Activated naive CD8-positive, alpha-beta T cell treated with anti-CD3 and anti-CD28 coated beads, Interleukin-2, amount 50 U/mL, for 24 hours (primary cell): ENCODE measurements at regions not wholly inside any gene's neighbourhood (a gene's known extent, or its start where the extent isn't known, plus 50 kb on each side); places are given as distances from the start of the nearest gene placed in this dataset.

Source experiments
- ATAC-seq: fragments of 150-1000 bp; cut with Tn5 transposase; one replicate; pipeline ENCODE4 v1.10.0; 2021
- DNase-seq: peaks from one replicate; pipeline ENCODE4 v3.0.0; 2021
- H3K27ac Mint-ChIP-seq: one replicate; pipeline ENCODE4 v1.8.0; 2021; ENCODE audit warnings: mild to moderate bottlenecking, mixed read lengths
- H3K27me3 Mint-ChIP-seq: one replicate; pipeline ENCODE4 v1.8.0; 2021; ENCODE audit warnings: mixed read lengths
- H3K36me3 Mint-ChIP-seq: one replicate; pipeline ENCODE4 v1.8.0; 2021; ENCODE audit warnings: low read depth, mixed read lengths
- H3K4me1 Mint-ChIP-seq: one replicate; pipeline ENCODE4 v1.8.0; 2021; ENCODE audit warnings: mixed read lengths
- H3K4me3 Mint-ChIP-seq: one replicate; pipeline ENCODE4 v1.8.0; 2021; ENCODE audit warnings: mild to moderate bottlenecking, moderate library complexity, mixed read lengths
- H3K9me3 Mint-ChIP-seq: one replicate; pipeline ENCODE4 v1.8.0; 2021; ENCODE audit warnings: mixed read lengths

- Mint-ChIP-seq H3K27ac (no peak overlapping the region), H3K9me3 (no peaks in the 10 kb centered on the region), H3K36me3 (no peaks in the 10 kb centered on the region), H3K27me3 (no peaks in the 10 kb centered on the region), H3K4me3 (no peak overlapping the region), H3K4me1 (peaks cover 1% of the 10 kb centered on the region)
- DNase-seq (no peak), ATAC-seq (no peak)
These were observed 173.6 kb downstream of the DEPDC1B start for GRCh38 chr5:60526336-60526875.

GRCh38 chr5:60522292-60522905, 177.6 kb downstream of the DEPDC1B start:
- no peak overlapping the region for H3K27ac Mint-ChIP-seq
- no peak overlapping the region for H3K4me3 Mint-ChIP-seq
- DNase-seq (peak; percentile 5), ATAC-seq (peak; percentile 74)
- peaks cover 6% of the 10 kb centered on the region for H3K4me1 Mint-ChIP-seq
- H3K36me3 Mint-ChIP-seq = no peaks in the 10 kb centered on the region
- no peaks in the 10 kb centered on the region for H3K27me3 Mint-ChIP-seq
- H3K9me3 Mint-ChIP-seq = no peaks in the 10 kb centered on the region

GRCh38 chr5:60521376-60522291, 178.3 kb downstream of the DEPDC1B start:
- Mint-ChIP-seq H3K27ac (no peak overlapping the region), H3K27me3 (no peaks in the 10 kb centered on the region), H3K4me3 (no peak overlapping the region), H3K36me3 (no peaks in the 10 kb centered on the region), H3K4me1 (peaks cover 6% of the 10 kb centered on the region), H3K9me3 (no peaks in the 10 kb centered on the region)
- ATAC-seq (no peak), DNase-seq (no peak)

GRCh38 chr5:60520451-60521227, 179.3 kb downstream of the DEPDC1B start:
- peaks cover 6% of the 10 kb centered on the region for H3K4me1 Mint-ChIP-seq
- H3K27ac Mint-ChIP-seq = no peak overlapping the region
- DNase-seq (no peak), ATAC-seq (no peak)
- H3K9me3 Mint-ChIP-seq = no peaks in the 10 kb centered on the region
- H3K4me3 Mint-ChIP-seq = no peak overlapping the region
- H3K36me3 Mint-ChIP-seq = no peaks in the 10 kb centered on the region
- no peaks in the 10 kb centered on the region for H3K27me3 Mint-ChIP-seq

GRCh38 chr5:60519372-60519771, 180.6 kb downstream of the DEPDC1B start:
- Mint-ChIP-seq H3K9me3 (no peaks in the 10 kb centered on the region), H3K27me3 (no peaks in the 10 kb centered on the region), H3K4me1 (peaks cover 6% of the 10 kb centered on the region), H3K4me3 (no peak overlapping the region), H3K27ac (no peak overlapping the region), H3K36me3 (no peaks in the 10 kb centered on the region)
- ATAC-seq = no peak
- no peak for DNase-seq

- Mint-ChIP-seq H3K4me1 (peaks cover 6% of the 10 kb centered on the region), H3K36me3 (no peaks in the 10 kb centered on the region), H3K27ac (no peak overlapping the region), H3K27me3 (no peaks in the 10 kb centered on the region), H3K9me3 (no peaks in the 10 kb centered on the region), H3K4me3 (no peak overlapping the region)
- no peak for ATAC-seq
- no peak for DNase-seq
These were observed 182.1 kb downstream of the DEPDC1B start for GRCh38 chr5:60517850-60518249.

- Mint-ChIP-seq H3K4me1 (peaks cover 6% of the 10 kb centered on the region), H3K27ac (no peak overlapping the region), H3K27me3 (no peaks in the 10 kb centered on the region), H3K4me3 (no peak overlapping the region), H3K9me3 (no peaks in the 10 kb centered on the region), H3K36me3 (no peaks in the 10 kb centered on the region)
- DNase-seq = no peak
- no peak for ATAC-seq
These were observed 182.8 kb downstream of the DEPDC1B start for GRCh38 chr5:60517094-60517694.

- no peak overlapping the region for H3K4me3 Mint-ChIP-seq
- DNase-seq (no peak), ATAC-seq (no peak)
- no peaks in the 10 kb centered on the region for H3K27me3 Mint-ChIP-seq
- no peaks in the 10 kb centered on the region for H3K9me3 Mint-ChIP-seq
- H3K27ac Mint-ChIP-seq = no peak overlapping the region
- peaks cover 6% of the 10 kb centered on the region for H3K4me1 Mint-ChIP-seq
- H3K36me3 Mint-ChIP-seq = no peaks in the 10 kb centered on the region
These were observed 183.3 kb downstream of the DEPDC1B start for GRCh38 chr5:60516688-60517087.

- Mint-ChIP-seq H3K27ac (no peak overlapping the region), H3K36me3 (no peaks in the 10 kb centered on the region), H3K27me3 (peaks cover 2% of the 10 kb centered on the region), H3K4me1 (no peaks in the 10 kb centered on the region), H3K9me3 (no peaks in the 10 kb centered on the region), H3K4me3 (no peak overlapping the region)
- ATAC-seq (no peak), DNase-seq (no peak)
These were observed 185.8 kb downstream of the DEPDC1B start for GRCh38 chr5:60514152-60514551.

- DNase-seq (no peak), ATAC-seq (no peak)
- no peaks in the 10 kb centered on the region for H3K9me3 Mint-ChIP-seq
- no peak overlapping the region for H3K27ac Mint-ChIP-seq
- no peak overlapping the region for H3K4me3 Mint-ChIP-seq
- no peaks in the 10 kb centered on the region for H3K36me3 Mint-ChIP-seq
- peaks cover 2% of the 10 kb centered on the region for H3K27me3 Mint-ChIP-seq
- no peaks in the 10 kb centered on the region for H3K4me1 Mint-ChIP-seq
These were observed 187.8 kb downstream of the DEPDC1B start for GRCh38 chr5:60512117-60512516.

GRCh38 chr5:60510663-60511062, 189.3 kb downstream of the DEPDC1B start:
- Mint-ChIP-seq H3K27me3 (peaks cover 2% of the 10 kb centered on the region), H3K27ac (no peak overlapping the region)

GRCh38 chr5:60510049-60510448, 189.9 kb downstream of the DEPDC1B start:
- ATAC-seq = no peak
- no peak overlapping the region for H3K4me3 Mint-ChIP-seq

More at GRCh38 chr5:60510663-60511062, 189.3 kb downstream of the DEPDC1B start:
- ATAC-seq (no peak), DNase-seq (no peak)
- Mint-ChIP-seq H3K36me3 (no peaks in the 10 kb centered on the region), H3K4me1 (no peaks in the 10 kb centered on the region), H3K9me3 (no peaks in the 10 kb centered on the region), H3K4me3 (no peak overlapping the region)

GRCh38 chr5:60509519-60509918, 190.4 kb downstream of the DEPDC1B start:
- ATAC-seq (no peak), DNase-seq (no peak)
- H3K27me3 Mint-ChIP-seq = peaks cover 2% of the 10 kb centered on the region
- H3K4me1 Mint-ChIP-seq = no peaks in the 10 kb centered on the region
- no peak overlapping the region for H3K4me3 Mint-ChIP-seq
- H3K36me3 Mint-ChIP-seq = no peaks in the 10 kb centered on the region
- H3K9me3 Mint-ChIP-seq = no peaks in the 10 kb centered on the region
- H3K27ac Mint-ChIP-seq = no peak overlapping the region

More at GRCh38 chr5:60510049-60510448, 189.9 kb downstream of the DEPDC1B start:
- no peak for DNase-seq
- Mint-ChIP-seq H3K27me3 (peaks cover 2% of the 10 kb centered on the region), H3K9me3 (no peaks in the 10 kb centered on the region), H3K4me1 (no peaks in the 10 kb centered on the region), H3K27ac (no peak overlapping the region), H3K36me3 (no peaks in the 10 kb centered on the region)

GRCh38 chr5:60507687-60508086, 192.3 kb downstream of the DEPDC1B start:
- Mint-ChIP-seq H3K36me3 (no peaks in the 10 kb centered on the region), H3K4me1 (no peaks in the 10 kb centered on the region), H3K9me3 (no peaks in the 10 kb centered on the region), H3K27ac (no peak overlapping the region), H3K27me3 (peaks cover 2% of the 10 kb centered on the region), H3K4me3 (no peak overlapping the region)
- ATAC-seq = no peak
- no peak for DNase-seq
